Head of caudate nucleus (tissue), 42 donors: ENCODE measurements at regions not wholly inside any gene's neighbourhood (a gene's known extent, or its start where the extent isn't known, plus 50 kb on each side); places are given as distances from the start of the nearest gene placed in this dataset.

Experiments
- DNase-seq, 42 donors: peaks; one replicate each; pipeline versions ENCODE4 v3.0.0 to v3.0.0-alpha.2; 2020 to 2021; ENCODE audit warnings: mixed read lengths in 7 of 42
- intact Hi-C: fragments of 100-400 bp; cut with DNase I; formaldehyde crosslinking; loops from one replicate; pipeline ENCODE4 v1.15.0; 2022

- DNase-seq = peak in 1 of 42 donors; percentile 24
- intact Hi-C loops = no loop called here
Observed at GRCh38 chr22:47448231-47449223, 686.1 kb downstream of the TBC1D22A start.

- intact Hi-C loops = no loop called here
- DNase-seq = peak in 1 of 42 donors; percentile 5
Observed at GRCh38 chr22:47446821-47447810, 684.7 kb downstream of the TBC1D22A start.

GRCh38 chr22:47446331-47446730 is 683.9 kb downstream of the TBC1D22A start:
- DNase-seq = peak in 1 of 42 donors; percentile 17
- intact Hi-C loops = no loop called here

GRCh38 chr22:47445716-47446290 is 683.4 kb downstream of the TBC1D22A start:
- intact Hi-C loops = no loop called here
- peak in 1 of 42 donors; percentile 10 for DNase-seq

- DNase-seq = no peak
- intact Hi-C loops = no loop called here
Observed at GRCh38 chr22:47445212-47445611, 682.8 kb downstream of the TBC1D22A start.

- intact Hi-C loops = no loop called here
- no peak for DNase-seq
Observed at GRCh38 chr22:47444746-47445065, 682.3 kb downstream of the TBC1D22A start.

GRCh38 chr22:47443836-47444745 is 681.6 kb downstream of the TBC1D22A start:
- no peak for DNase-seq
- intact Hi-C loops = no loop called here

GRCh38 chr22:47442821-47443220 is 680.4 kb downstream of the TBC1D22A start:
- no peak for DNase-seq
- intact Hi-C loops = no loop called here

GRCh38 chr22:47439643-47440265 is 677.3 kb downstream of the TBC1D22A start:
- intact Hi-C loops = no loop called here
- no peak for DNase-seq

GRCh38 chr22:47437636-47438035 is 675.2 kb downstream of the TBC1D22A start:
- DNase-seq = peak in 1 of 42 donors; percentile 26
- intact Hi-C loops = no loop called here

GRCh38 chr22:47437110-47437509 is 674.7 kb downstream of the TBC1D22A start:
- intact Hi-C loops = no loop called here
- no peak for DNase-seq

GRCh38 chr22:47435826-47436225 is 673.4 kb downstream of the TBC1D22A start:
- DNase-seq = peak in 1 of 42 donors; percentile 15
- intact Hi-C loops = no loop called here

GRCh38 chr22:47435204-47435487 is 672.7 kb downstream of the TBC1D22A start:
- intact Hi-C loops = no loop called here
- no peak for DNase-seq

- intact Hi-C loops = no loop called here
Observed at GRCh38 chr22:47434336-47435203, 672.1 kb downstream of the TBC1D22A start.

GRCh38 chr22:47433627-47434026 is 671.2 kb downstream of the TBC1D22A start:
- intact Hi-C loops = no loop called here
- DNase-seq = no peak

More at GRCh38 chr22:47434336-47435203, 672.1 kb downstream of the TBC1D22A start:
- DNase-seq = no peak

- intact Hi-C loops = no loop called here
- no peak for DNase-seq
Observed at GRCh38 chr22:47432683-47433082, 670.2 kb downstream of the TBC1D22A start.
